ENCODE measurements at regions not wholly inside any gene's neighbourhood (a gene's known extent, or its start where the extent isn't known, plus 50 kb on each side); places are given as distances from the start of the nearest gene placed in this dataset.

DNA sequence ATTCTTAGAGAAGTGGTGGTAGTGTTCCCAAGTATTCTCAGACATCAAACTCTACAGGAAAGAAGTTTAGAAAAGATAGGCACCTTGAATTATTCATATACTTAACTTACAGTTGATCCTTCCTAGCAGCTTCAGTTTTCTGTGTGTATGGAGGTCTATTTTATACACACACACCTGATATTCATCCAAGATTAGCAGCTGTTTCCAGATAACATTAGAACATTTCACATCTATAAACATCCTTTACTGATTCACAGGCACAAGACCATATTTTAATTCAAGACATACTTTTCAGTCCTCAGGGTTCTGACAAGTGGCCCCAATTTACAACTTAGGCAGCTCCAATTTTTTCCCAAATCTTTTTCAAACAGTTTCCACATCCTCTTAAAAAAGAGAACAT lies 287.8 kb upstream of the USP25 start:
- TF ChIP-seq TCF7L2 (IDR thresholded peaks at IDR 0.05; ENCODE audit: borderline replicate concordance, low read depth, low read length) (no peak), ZFP3 (tag by site-specific recombination; IDR thresholded peaks at IDR 0.05; ENCODE audit: low read depth) (no peak), TRIM28 (IDR thresholded peaks at IDR 0.05; ENCODE audit: borderline replicate concordance, low read length) (no peak), KLF16 (tag by site-specific recombination; IDR thresholded peaks at IDR 0.05) (no peak), PRDM1 (tag by site-specific recombination; IDR thresholded peaks at IDR 0.05) (no peak), ZNF776 (tag by site-specific recombination; IDR thresholded peaks at IDR 0.05; ENCODE audit: borderline replicate concordance) (no peak), GLI4 (tag by site-specific recombination; IDR thresholded peaks at IDR 0.05) (no peak), ZNF19 (tag by site-specific recombination; IDR thresholded peaks at IDR 0.05; ENCODE audit: low read depth) (no peak), ZNF76 (tag by site-specific recombination; IDR thresholded peaks at IDR 0.05; ENCODE audit: borderline replicate concordance, low read depth) (no peak), ZNF785 (tag by site-specific recombination; IDR thresholded peaks at IDR 0.05) (no peak)
- TF ChIP-seq, protein P1, sequence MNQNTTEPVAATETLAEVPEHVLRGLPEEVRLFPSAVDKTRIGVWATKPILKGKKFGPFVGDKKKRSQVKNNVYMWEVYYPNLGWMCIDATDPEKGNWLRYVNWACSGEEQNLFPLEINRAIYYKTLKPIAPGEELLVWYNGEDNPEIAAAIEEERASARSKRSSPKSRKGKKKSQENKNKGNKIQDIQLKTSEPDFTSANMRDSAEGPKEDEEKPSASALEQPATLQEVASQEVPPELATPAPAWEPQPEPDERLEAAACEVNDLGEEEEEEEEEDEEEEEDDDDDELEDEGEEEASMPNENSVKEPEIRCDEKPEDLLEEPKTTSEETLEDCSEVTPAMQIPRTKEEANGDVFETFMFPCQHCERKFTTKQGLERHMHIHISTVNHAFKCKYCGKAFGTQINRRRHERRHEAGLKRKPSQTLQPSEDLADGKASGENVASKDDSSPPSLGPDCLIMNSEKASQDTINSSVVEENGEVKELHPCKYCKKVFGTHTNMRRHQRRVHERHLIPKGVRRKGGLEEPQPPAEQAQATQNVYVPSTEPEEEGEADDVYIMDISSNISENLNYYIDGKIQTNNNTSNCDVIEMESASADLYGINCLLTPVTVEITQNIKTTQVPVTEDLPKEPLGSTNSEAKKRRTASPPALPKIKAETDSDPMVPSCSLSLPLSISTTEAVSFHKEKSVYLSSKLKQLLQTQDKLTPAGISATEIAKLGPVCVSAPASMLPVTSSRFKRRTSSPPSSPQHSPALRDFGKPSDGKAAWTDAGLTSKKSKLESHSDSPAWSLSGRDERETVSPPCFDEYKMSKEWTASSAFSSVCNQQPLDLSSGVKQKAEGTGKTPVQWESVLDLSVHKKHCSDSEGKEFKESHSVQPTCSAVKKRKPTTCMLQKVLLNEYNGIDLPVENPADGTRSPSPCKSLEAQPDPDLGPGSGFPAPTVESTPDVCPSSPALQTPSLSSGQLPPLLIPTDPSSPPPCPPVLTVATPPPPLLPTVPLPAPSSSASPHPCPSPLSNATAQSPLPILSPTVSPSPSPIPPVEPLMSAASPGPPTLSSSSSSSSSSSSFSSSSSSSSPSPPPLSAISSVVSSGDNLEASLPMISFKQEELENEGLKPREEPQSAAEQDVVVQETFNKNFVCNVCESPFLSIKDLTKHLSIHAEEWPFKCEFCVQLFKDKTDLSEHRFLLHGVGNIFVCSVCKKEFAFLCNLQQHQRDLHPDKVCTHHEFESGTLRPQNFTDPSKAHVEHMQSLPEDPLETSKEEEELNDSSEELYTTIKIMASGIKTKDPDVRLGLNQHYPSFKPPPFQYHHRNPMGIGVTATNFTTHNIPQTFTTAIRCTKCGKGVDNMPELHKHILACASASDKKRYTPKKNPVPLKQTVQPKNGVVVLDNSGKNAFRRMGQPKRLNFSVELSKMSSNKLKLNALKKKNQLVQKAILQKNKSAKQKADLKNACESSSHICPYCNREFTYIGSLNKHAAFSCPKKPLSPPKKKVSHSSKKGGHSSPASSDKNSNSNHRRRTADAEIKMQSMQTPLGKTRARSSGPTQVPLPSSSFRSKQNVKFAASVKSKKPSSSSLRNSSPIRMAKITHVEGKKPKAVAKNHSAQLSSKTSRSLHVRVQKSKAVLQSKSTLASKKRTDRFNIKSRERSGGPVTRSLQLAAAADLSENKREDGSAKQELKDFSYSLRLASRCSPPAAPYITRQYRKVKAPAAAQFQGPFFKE (tag by site-specific recombination; IDR thresholded peaks at IDR 0.05; ENCODE audit: borderline replicate concordance), result no peak
- TF ChIP-seq, protein P2, sequence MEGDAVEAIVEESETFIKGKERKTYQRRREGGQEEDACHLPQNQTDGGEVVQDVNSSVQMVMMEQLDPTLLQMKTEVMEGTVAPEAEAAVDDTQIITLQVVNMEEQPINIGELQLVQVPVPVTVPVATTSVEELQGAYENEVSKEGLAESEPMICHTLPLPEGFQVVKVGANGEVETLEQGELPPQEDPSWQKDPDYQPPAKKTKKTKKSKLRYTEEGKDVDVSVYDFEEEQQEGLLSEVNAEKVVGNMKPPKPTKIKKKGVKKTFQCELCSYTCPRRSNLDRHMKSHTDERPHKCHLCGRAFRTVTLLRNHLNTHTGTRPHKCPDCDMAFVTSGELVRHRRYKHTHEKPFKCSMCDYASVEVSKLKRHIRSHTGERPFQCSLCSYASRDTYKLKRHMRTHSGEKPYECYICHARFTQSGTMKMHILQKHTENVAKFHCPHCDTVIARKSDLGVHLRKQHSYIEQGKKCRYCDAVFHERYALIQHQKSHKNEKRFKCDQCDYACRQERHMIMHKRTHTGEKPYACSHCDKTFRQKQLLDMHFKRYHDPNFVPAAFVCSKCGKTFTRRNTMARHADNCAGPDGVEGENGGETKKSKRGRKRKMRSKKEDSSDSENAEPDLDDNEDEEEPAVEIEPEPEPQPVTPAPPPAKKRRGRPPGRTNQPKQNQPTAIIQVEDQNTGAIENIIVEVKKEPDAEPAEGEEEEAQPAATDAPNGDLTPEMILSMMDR (tag by site-specific recombination; IDR thresholded peaks at IDR 0.05), result no peak
- TF ChIP-seq, protein P3, sequence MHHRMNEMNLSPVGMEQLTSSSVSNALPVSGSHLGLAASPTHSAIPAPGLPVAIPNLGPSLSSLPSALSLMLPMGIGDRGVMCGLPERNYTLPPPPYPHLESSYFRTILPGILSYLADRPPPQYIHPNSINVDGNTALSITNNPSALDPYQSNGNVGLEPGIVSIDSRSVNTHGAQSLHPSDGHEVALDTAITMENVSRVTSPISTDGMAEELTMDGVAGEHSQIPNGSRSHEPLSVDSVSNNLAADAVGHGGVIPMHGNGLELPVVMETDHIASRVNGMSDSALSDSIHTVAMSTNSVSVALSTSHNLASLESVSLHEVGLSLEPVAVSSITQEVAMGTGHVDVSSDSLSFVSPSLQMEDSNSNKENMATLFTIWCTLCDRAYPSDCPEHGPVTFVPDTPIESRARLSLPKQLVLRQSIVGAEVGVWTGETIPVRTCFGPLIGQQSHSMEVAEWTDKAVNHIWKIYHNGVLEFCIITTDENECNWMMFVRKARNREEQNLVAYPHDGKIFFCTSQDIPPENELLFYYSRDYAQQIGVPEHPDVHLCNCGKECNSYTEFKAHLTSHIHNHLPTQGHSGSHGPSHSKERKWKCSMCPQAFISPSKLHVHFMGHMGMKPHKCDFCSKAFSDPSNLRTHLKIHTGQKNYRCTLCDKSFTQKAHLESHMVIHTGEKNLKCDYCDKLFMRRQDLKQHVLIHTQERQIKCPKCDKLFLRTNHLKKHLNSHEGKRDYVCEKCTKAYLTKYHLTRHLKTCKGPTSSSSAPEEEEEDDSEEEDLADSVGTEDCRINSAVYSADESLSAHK (tag by site-specific recombination; IDR thresholded peaks at IDR 0.05), result no peak
- TF ChIP-seq, protein P4, sequence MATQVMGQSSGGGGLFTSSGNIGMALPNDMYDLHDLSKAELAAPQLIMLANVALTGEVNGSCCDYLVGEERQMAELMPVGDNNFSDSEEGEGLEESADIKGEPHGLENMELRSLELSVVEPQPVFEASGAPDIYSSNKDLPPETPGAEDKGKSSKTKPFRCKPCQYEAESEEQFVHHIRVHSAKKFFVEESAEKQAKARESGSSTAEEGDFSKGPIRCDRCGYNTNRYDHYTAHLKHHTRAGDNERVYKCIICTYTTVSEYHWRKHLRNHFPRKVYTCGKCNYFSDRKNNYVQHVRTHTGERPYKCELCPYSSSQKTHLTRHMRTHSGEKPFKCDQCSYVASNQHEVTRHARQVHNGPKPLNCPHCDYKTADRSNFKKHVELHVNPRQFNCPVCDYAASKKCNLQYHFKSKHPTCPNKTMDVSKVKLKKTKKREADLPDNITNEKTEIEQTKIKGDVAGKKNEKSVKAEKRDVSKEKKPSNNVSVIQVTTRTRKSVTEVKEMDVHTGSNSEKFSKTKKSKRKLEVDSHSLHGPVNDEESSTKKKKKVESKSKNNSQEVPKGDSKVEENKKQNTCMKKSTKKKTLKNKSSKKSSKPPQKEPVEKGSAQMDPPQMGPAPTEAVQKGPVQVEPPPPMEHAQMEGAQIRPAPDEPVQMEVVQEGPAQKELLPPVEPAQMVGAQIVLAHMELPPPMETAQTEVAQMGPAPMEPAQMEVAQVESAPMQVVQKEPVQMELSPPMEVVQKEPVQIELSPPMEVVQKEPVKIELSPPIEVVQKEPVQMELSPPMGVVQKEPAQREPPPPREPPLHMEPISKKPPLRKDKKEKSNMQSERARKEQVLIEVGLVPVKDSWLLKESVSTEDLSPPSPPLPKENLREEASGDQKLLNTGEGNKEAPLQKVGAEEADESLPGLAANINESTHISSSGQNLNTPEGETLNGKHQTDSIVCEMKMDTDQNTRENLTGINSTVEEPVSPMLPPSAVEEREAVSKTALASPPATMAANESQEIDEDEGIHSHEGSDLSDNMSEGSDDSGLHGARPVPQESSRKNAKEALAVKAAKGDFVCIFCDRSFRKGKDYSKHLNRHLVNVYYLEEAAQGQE (tag by site-specific recombination; IDR thresholded peaks at IDR 0.05), result no peak

Data from HEK293 (cell line).